Stromal cell of bone marrow (primary cell): ENCODE measurements at regions not wholly inside any gene's neighbourhood (a gene's known extent, or its start where the extent isn't known, plus 50 kb on each side); places are given as distances from the start of the nearest gene placed in this dataset.

ENCODE experiments used
- DNase-seq: peaks from one replicate; pipeline ENCODE4 v3.0.0-alpha.2; 2012; ENCODE audit warnings: low read depth

DNA sequence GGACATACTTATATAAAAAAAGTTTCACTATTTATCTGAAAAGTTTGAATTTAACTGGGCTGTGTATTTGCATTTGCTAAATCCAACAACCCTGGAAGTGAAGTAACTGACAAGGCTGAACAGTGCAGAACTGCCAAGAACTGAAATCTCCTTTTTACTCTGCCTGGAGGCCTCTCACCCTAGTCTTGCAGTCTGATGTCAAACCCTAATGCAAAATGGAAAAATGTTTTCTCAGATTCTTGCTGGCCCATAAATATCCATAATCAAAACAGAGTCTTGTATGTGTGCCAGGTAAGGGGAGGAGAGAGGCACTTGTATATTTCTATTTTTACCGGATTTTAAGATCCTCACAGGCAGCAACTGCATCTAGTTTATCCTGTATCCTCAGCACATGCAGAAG, 432.7 kb upstream of the KLF4 start:
- DNase-seq: no peak

DNA sequence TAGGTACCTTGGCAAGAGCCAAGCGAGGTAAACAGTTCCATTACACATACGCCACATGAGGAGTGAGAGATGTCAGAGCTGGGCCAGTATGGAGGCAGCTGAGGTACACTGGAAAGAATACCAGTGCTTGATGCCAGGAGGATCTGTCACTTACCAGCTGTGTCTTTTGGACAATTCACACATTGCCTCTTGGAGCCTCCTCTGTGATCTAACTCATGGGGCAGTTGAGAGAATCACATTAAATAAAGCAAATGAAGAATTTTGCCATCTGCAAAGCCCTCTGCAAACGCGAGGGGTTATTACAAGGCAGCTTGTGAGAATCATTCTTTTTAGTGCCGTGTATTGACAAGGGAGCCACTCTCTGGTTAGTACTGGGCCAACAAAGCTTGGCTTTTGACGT, 429.7 kb upstream of the KLF4 start:
- no peak for DNase-seq

DNA sequence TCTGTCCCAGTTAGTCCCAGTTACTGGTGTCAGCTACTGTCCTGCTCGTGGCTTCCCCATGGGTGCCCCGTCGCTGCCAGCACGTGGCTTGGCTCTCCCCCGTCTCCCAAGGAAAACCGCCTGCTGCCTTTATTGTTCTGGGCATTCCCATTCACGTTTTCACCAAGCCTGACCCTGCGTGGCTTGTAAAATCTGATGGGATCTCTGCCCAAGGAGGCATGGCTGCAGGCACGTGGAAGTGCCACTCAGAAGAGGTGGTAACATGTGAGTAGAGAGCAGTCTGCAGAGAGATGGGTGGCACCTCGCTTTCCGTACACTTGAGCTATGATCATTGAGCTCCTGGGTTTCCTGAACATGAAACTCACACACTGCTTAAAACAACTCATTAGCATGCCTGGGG, 429.2 kb upstream of the KLF4 start:
- no peak for DNase-seq

- no peak for DNase-seq
Observed at GRCh38 chr9:107914151-107914550, 424.6 kb upstream of the KLF4 start.

GRCh38 chr9:107907715-107908114, 418.1 kb upstream of the KLF4 start:
- DNase-seq: no peak

DNA sequence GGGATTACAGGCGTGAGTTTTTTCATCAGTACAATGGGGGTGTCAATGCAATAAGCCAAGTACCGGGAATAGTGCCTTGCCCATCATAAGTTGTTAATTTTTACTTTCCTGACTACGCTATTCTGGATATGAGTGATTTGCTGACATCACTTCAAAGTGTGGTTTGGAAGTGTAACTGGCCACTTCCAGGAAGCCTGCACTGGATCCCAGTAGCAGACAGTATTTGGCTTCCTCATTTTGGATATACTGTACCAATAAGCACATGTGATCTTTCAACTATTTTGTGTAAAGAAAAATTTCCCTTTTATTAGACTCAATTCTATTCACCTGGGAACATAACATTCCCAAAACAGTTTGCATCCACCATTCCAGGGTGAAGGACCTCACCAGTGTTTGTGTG, 417.7 kb upstream of the KLF4 start:
- DNase-seq: no peak

- DNase-seq: no peak
Observed at GRCh38 chr9:107906074-107906473, 416.5 kb upstream of the KLF4 start.

DNA sequence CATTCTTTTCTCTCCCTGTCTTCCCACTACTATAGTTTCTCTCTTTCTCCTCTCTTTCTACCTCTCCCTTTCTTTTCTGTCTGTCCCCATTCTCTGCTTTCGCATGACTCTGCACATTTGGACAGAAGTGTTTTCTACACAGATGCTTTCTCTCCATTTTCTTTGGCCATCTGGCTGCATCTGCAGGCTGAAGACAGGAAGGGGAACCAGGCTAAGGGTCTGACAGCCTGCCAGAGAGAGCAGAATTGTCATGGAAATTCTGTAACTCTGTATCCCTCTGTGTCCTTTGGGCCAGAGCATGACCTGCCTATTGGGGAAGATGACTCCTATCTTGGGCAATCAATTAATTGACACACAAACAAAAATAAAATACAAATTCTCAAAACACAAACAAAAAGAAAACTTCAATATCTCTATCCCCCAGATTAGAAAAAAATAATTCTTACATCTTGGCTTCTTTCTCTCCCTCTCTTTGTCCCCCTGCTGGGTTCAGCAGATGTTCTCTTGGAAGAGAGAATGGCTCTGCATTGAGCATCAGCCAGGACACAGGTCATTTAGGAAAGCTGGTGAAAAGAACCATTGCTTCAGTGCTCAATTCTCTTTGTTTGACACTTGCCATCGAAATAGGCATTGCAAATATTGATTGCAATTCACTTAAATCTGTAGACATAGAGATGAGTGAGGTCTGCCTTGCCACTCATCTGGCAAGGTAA, 415.9 kb upstream of the KLF4 start:
- DNase-seq: no peak

DNA sequence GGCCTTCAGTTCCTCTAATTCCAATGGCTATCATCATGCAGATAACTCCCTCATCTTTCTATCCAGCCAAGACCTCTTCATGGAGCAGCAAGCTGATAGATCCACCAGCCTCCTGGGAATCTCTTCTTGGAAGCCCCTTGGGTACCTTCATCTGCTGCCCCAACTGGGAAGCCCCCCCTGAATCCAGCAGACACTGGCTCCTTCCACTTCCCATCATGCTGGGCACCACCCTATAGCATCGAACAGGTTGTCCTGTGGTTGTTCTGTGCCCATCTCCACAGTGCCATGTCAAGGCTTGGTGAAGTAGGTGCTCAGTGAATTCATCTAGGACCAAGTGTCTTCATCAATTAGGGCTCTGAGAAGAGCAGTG, 410.4 kb upstream of the KLF4 start:
- DNase-seq: no peak

DNA sequence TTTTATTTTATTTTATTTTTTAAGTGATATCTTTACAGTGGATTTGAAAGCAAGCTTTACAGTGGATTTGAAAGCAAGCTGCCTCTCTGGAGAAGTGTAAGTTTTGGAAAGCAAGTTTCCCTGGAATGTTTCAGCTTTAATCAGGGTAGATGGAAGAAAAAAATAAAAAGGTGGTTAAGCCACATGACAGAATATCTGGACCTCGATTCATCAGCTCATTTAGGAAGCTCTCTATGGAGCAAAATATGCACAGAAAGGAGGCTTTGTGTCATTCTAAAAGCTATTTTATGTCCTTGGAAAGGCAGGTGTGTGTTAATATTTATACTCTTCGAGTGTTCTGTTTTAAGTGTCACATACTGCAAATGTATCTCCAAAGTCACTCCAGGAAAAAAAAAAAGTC, 409.2 kb upstream of the KLF4 start:
- no peak for DNase-seq

DNA sequence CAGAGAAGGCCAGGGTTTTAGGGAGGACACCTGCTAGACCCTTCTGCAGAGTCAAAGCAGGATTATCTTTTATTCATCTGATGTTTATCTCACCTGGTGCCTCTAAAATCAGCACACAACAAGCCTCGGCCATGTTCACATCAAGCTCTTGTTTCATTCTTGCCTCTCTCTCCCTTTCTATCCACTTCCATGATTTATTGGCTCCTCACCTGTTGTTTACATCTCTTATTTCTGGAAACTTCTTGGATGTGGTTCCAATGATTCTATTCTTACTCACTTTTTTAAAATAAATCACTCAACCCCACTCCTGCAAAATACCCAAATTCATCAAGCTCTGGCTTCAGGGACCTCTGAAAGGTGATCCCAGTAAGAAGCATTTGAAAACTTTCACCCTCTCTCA, 407.0 kb upstream of the KLF4 start:
- no peak for DNase-seq

DNA sequence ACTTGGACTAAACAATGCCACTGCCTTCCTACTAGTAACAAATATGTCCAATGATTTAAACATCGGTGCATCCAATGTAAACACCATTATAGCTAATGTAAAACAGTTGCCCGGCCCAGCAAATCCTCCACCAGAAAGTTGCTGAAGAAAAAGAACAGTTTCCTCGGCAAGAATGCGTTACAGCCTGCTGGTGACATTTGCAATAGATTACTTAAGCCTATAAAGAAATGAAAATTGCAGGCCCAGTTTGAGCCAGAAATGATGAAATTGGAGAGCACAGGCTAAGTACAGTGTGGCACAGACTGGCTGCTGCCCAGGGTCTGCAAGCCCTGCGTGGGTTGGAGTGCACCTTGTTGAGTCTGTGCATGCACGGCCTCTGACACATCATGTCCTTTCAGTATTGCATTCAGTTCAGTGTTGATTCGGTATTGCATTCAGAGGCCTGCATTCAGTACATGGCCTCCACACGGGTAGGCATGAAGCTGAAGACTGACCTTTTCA, 406.0 kb upstream of the KLF4 start:
- DNase-seq: no peak

DNA sequence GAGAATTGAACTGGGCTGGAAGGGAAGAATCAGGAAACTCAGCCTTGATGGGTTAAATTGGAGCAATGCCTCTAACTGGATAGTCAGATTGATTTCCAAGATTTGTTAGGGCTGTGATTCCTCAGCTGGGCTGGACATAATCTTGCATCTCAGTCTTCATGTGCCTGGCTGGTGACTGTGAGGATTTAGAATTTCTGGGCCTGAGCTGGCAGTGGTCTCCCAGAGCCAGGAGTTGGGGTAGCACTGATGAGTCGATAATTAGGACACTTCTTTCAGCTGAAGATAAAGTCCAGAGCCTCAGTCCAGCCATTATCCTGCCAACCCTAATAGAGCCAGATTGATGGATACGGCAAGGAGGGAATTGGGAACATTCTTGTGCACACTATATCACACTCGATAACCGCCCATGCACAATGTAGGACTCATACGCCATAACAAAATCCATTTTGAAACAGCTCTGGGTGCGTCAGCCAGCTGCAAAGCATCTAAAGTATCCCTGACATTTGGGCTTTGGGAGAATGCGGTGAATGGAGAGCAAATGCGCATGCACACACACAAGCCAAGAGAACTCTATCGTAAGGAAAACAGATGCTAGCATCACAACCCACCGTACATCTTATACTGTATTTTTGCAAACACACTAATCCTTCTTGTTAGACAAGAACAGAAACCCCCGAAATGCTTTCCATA, 405.1 kb upstream of the KLF4 start:
- DNase-seq: no peak

- no peak for DNase-seq
Observed at GRCh38 chr9:107890921-107891465, 401.4 kb upstream of the KLF4 start.

GRCh38 chr9:107888773-107889227, 399.2 kb upstream of the KLF4 start:
- DNase-seq: peak; percentile 47

DNA sequence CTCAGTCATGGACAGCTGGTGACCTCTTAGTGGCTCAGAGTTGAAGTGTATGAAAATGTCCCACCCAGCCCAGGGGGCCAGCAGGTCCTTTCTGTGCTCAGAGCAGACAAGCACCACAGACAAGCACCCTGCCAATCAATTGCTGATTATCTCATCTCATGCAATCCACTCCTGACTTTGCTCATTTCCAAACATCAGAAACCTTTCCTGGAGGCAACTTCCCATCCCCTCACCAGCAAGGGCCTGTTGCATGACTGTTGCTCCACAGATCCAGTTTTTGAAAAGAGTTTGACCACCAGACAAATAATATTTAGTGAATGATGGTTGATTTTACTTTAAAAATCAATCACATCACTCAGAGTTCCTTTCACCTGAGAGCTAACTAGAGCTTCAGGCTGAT, 397.3 kb upstream of the KLF4 start:
- DNase-seq: no peak

GRCh38 chr9:107883496-107884124, 394.0 kb upstream of the KLF4 start:
- DNase-seq: no peak

DNA sequence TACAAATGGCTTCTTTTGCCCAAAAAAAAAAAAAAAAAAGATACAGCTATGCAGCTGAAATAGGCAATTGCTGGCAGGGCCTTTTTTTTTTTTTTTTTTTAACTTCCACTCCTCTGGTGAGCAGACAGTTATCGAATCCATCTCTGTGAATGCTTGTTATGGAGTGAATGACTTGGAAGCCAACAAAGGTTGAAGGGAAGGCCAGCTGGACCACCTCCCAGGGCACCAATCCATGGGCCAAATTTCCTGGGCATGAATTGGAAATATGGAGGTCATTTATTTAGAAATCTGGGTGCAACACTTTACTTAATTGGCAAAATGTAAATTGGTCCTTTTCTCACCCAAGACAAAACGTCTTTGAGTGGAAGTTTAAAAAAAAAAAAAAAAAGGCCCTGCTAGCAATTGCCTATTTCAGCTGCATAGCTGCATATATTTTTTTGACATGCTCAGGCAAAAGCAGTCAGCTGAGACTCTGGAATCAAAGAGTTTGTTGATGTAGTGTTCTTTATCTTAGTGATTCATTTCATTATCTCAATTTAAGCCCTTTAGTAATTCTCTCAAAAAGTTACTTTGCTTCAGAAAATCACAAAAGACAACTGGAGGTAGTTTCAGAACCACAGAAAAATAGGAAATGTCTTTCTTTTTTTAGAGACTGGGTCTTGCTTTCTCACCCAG, 392.2 kb upstream of the KLF4 start:
- DNase-seq: no peak

- no peak for DNase-seq
Observed at GRCh38 chr9:107878462-107878861, 388.9 kb upstream of the KLF4 start.

DNA sequence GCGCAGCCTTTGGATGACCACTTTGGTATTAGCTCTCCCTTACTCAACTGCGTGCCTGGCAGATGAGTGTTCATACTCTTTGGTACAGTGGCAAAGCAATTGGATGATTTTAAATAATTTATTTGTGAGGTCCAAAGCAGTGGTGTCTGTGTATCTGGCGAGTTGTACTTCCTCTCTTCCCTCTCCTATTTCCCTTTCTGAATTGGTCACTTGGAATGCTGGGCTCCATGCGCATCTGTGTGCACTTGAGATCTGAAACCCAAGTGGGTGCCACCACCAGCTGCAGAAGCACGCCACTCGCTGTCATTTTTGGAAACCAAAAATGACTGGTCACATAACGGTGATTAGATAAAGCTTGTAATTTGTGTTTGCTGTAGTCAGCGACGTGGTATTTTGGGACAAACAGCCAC, 386.0 kb upstream of the KLF4 start:
- DNase-seq: peak; percentile 82

DNA sequence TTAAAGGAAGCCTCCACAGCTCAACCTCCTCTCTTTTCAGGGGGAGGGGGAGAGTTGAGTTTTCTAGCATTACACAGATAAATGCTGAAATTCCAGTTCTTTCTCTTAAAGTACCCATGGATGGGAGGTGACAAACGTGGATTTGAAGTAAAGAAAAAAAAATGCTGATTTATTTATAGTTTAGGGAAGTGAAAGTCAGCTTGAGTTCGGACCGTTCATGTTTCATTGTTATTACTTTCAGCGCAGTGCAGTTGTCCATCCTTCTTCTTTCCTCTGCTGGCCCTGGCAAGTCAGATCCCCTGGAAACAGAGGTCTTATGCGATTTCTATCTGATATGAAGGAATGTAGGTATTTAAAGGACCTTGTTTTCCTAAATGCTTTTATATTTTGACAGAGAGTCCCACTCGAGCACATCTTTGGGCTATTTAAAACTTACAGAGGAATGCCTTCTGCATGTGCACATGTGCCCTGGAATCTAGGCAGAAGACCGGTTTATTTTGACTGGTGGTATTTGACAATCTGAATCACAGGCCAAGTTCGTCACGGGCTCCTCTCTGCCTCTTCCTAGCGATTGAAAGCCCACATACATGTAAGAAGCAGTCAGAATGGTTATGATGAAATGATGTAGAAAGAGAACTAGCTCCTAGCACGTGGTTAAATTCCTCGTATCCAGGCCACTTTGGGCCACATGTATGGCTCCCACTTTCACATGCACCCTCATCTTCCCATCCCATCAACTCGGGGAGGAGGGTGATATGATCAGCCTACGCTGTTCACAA, 385.2 kb upstream of the KLF4 start:
- peak; percentile 41 for DNase-seq

GRCh38 chr9:107874137-107874536, 384.6 kb upstream of the KLF4 start:
- no peak for DNase-seq
